A673 (cell line): ENCODE measurements at regions not wholly inside any gene's neighbourhood (a gene's known extent, or its start where the extent isn't known, plus 50 kb on each side); places are given as distances from the start of the nearest gene placed in this dataset.

Experiments
- BruUV-seq: library from RNA; stranded (reverse); fragments of 400-500 nt; replicated peaks from 2 replicates; lab custom pipeline; 2021; lab: Mats Ljungman, UMichigan
- CTCF ChIA-PET: fragments of 300-600 bp; sonication (Branson Sonifier 250); formaldehyde crosslinking; loops from one replicate; lab custom pipeline; 2022; ENCODE audit warnings: antibody characterized with exemption; lab: Charles Lee
- POLR2A ChIA-PET: fragments of 300-600 bp; sonication (Branson Sonifier 250); formaldehyde crosslinking; loops from one replicate; lab custom pipeline; 2022; ENCODE audit warnings: antibody characterized with exemption; ENCODE audit not compliant: low non-redundant PET; lab: Charles Lee
- DNase-seq: peaks from one replicate; pipeline ENCODE4 v3.0.0-alpha.2; 2015; ENCODE audit warnings: low spot score
- H3K27ac ChIP-seq: fragments of 200-600 bp; sonication (generic); 2 replicates; pipeline ENCODE4 v1.5.1; 2016; ENCODE audit warnings: mixed run types, low read depth, mild to moderate bottlenecking, mixed read lengths, antibody characterized with exemption, low read length; ENCODE audit not compliant: poor library complexity, severe bottlenecking
- H3K27me3 ChIP-seq: fragments of 200-600 bp; sonication (generic); replicated peaks from 2 replicates; pipeline ENCODE4 v1.6.1; 2017; ENCODE audit warnings: mixed run types, low read depth, mild to moderate bottlenecking, mixed read lengths, antibody characterized with exemption, low read length; ENCODE audit not compliant: insufficient read depth, poor library complexity
- H3K36me3 ChIP-seq: fragments of 200-600 bp; sonication (generic); 2 replicates; pipeline ENCODE4 v1.6.1; 2016; ENCODE audit warnings: mixed run types, mild to moderate bottlenecking, mixed read lengths, antibody characterized with exemption, low read length; ENCODE audit not compliant: insufficient read depth, poor library complexity, severe bottlenecking
- H3K4me1 ChIP-seq: fragments of 200-600 bp; sonication (generic); 2 replicates; pipeline ENCODE4 v1.6.1; 2017; ENCODE audit warnings: mixed run types, mild to moderate bottlenecking, mixed read lengths, antibody characterized with exemption, low read length; ENCODE audit not compliant: insufficient read depth, poor library complexity, severe bottlenecking
- H3K4me3 ChIP-seq: fragments of 200-600 bp; sonication (generic); 2 replicates; pipeline ENCODE4 v1.5.1; 2016; ENCODE audit warnings: low read depth, mixed run types, mild to moderate bottlenecking, mixed read lengths, low read length; ENCODE audit not compliant: poor library complexity, severe bottlenecking
- H3K9me3 ChIP-seq: fragments of 200-600 bp; sonication (generic); 2 replicates; pipeline ENCODE4 v1.6.1; 2016; ENCODE audit warnings: mixed run types, low read depth, mild to moderate bottlenecking, mixed read lengths, antibody characterized with exemption, low read length; ENCODE audit not compliant: poor library complexity, severe bottlenecking
- EZH2 ChIP-seq: fragments of 200-600 bp; sonication (generic); IDR thresholded peaks from 2 replicates; pipeline ENCODE4 v1.6.1; 2017; ENCODE audit warnings: borderline replicate concordance, low read depth, mild to moderate bottlenecking, mixed read lengths, antibody characterized with exemption, low read length; ENCODE audit not compliant: poor library complexity, severe bottlenecking
- intact Hi-C: fragments of 100-400 bp; cut with micrococcal nuclease; formaldehyde crosslinking; loops from one replicate; pipeline ENCODE4 v1.10.0; 2022; ENCODE audit not compliant: unreplicated experiment
- TF ChIP-seq, protein P1 (sequence below): fragments of 300-800, 200-600 bp; sonication (generic); conservative IDR thresholded peaks from 2 replicates; pipeline ENCODE4 v1.5.1; 2017; ENCODE audit warnings: low read depth, mild to moderate bottlenecking, antibody characterized with exemption, low read length, moderate library complexity, mixed read lengths

DNA sequence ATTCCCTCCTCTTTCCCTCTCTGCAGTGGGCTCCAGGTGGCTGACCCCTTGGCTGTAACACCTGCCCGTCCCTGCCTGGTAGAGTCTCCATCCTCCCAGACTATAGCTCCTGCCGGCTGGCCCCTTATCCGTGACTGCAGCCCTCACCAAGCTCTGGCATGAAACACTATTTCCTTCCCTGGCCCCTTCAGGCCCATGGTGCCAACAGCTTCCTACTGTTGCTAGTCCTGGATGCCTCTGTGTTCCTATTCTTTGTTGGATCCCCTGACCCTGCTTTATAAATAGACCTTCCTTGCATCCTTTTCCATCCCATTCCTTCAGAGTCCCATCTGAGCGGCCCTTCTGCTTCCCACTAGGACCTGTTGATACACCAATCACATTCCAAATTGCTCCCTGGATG is 195.0 kb downstream of the ZNF326 start:
- no peak for DNase-seq
- no peaks in the 10 kb centered on the region for H3K27me3 ChIP-seq
- intact Hi-C loops = no loop called here
- H3K9me3 ChIP-seq = no peaks in the 10 kb centered on the region
- ChIA-PET POLR2A (no interaction called here), CTCF (no interaction called here)
- no peak for TF ChIP-seq EZH2
- TF ChIP-seq, protein P1, sequence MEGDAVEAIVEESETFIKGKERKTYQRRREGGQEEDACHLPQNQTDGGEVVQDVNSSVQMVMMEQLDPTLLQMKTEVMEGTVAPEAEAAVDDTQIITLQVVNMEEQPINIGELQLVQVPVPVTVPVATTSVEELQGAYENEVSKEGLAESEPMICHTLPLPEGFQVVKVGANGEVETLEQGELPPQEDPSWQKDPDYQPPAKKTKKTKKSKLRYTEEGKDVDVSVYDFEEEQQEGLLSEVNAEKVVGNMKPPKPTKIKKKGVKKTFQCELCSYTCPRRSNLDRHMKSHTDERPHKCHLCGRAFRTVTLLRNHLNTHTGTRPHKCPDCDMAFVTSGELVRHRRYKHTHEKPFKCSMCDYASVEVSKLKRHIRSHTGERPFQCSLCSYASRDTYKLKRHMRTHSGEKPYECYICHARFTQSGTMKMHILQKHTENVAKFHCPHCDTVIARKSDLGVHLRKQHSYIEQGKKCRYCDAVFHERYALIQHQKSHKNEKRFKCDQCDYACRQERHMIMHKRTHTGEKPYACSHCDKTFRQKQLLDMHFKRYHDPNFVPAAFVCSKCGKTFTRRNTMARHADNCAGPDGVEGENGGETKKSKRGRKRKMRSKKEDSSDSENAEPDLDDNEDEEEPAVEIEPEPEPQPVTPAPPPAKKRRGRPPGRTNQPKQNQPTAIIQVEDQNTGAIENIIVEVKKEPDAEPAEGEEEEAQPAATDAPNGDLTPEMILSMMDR = no peak
- H3K36me3 ChIP-seq = no peaks in the 10 kb centered on the region
- no peak overlapping the region for H3K4me3 ChIP-seq
- no peaks in the 10 kb centered on the region for H3K4me1 ChIP-seq
- no TSS peak for BruUV-seq
- no peak overlapping the region for H3K27ac ChIP-seq

- CTCF ChIA-PET = no interaction called here
- TF ChIP-seq EZH2 = no peak
These were observed 192.3 kb downstream of the ZNF326 start for GRCh38 chr1:90187323-90187585.

DNA sequence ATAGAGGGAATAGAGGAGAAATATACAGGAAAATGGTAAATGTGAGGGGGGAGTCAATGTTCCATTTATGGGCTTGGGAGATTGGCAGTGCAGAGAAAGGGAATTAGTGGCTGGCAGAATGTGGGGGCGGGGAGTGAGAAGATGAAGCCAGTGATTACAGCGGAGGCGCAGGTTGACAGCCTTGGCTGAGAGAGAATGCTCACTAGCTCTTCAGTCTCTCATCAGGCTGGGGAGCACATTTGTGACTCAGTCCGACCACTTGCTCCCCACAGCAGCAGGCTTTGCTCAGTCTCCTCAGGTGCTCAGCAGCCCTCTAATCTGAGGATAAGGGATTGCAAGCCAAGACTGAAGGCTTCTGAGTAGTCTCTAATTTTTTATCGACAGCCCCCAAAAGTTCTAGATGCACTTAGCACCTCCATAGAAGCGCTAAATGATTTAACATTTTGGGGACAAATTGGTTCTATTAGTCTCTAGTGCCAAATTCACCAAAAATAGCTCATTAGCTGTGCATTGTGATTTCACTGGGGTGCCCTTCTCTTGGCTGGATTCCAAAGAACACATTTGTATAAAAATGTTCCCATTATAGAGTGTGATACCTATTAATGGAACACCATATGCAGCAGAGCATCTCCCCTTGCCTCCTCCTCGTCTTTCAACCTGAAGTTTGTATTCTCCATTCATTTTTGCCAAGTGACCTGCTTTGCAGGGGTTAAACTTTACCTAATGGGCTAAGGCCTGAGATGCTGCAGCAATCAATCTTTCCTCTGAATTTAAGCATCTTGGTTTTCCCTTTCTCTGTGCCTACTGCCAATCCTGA is 191.8 kb downstream of the ZNF326 start:
- no peak for DNase-seq
- intact Hi-C loops = no loop called here
- H3K36me3 ChIP-seq = no peaks in the 10 kb centered on the region
- ChIA-PET POLR2A (no interaction called here), CTCF (no interaction called here)
- H3K4me1 ChIP-seq = peaks cover 5% of the 10 kb centered on the region
- H3K27ac ChIP-seq = no peak overlapping the region
- no peaks in the 10 kb centered on the region for H3K27me3 ChIP-seq
- no TSS peak for BruUV-seq
- TF ChIP-seq, protein P1 = no peak
- TF ChIP-seq EZH2 = no peak
- no peaks in the 10 kb centered on the region for H3K9me3 ChIP-seq
- no peak overlapping the region for H3K4me3 ChIP-seq

More at GRCh38 chr1:90187323-90187585, 192.3 kb downstream of the ZNF326 start:
- H3K4me1 ChIP-seq = peaks cover 5% of the 10 kb centered on the region
- no peaks in the 10 kb centered on the region for H3K36me3 ChIP-seq
- no peak for DNase-seq
- no peaks in the 10 kb centered on the region for H3K27me3 ChIP-seq
- POLR2A ChIA-PET = no interaction called here
- H3K4me3 ChIP-seq = no peak overlapping the region
- no peaks in the 10 kb centered on the region for H3K9me3 ChIP-seq
- H3K27ac ChIP-seq = no peak overlapping the region
- no TSS peak for BruUV-seq
- intact Hi-C loops = no loop called here

DNA sequence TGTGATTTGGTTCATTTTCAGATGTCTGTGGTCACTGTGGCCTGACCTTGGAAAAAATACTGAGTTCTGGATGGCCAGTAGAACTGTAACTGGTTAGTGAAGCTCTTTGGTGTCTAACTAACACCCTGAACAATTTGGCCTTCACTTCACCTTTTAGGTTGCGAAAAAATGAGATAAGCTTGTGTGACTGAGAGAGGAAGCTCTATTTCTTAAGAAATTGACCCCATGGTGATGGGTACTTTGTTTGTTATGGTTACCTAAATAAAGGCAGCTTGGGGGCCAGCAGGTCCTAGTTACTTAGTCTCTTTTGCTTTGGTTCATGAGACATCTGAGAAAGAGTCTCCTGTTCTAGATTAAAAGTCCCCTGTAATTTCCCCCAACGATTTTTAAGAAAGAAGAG is 181.6 kb downstream of the ZNF326 start:
- no peak for TF ChIP-seq EZH2
- TF ChIP-seq, protein P1 = no peak
- Histone ChIP-seq H3K4me3 (no peak overlapping the region), H3K27ac (no peak overlapping the region), H3K27me3 (no peaks in the 10 kb centered on the region), H3K9me3 (no peaks in the 10 kb centered on the region), H3K4me1 (no peaks in the 10 kb centered on the region), H3K36me3 (no peaks in the 10 kb centered on the region)
- ChIA-PET POLR2A (no interaction called here), CTCF (no interaction called here)
- DNase-seq = no peak
- intact Hi-C loops = no loop called here
- no TSS peak for BruUV-seq
